HG02885 (cell line): ENCODE measurements at regions not wholly inside any gene's neighbourhood (a gene's known extent, or its start where the extent isn't known, plus 50 kb on each side); places are given as distances from the start of the nearest gene placed in this dataset.

ENCODE experiments used
- ATAC-seq: cut with Tn5 transposase; IDR thresholded peaks from one replicate; pipeline ENCODE4 v1.9.1; 2021; ENCODE audit warnings: mild to moderate bottlenecking; ENCODE audit not compliant: unreplicated experiment, poor library complexity

DNA sequence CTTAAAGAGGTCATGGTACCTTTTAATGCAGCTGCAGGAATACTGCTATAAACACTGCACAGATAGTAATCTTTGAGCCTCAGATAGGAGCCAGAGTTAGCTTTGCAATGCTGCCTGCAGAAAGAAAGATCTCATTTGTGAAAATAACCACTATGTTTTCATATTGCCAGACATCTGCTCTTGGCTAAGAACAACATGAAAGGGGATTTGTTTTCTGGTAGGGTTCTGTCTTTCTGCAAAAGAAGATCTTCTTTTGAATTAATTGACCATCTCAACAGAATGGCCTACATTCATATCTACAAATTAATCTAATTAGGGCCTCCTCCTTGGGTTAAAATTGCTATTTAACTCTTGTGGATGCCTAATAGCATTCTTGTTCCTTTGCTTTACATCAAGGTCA lies 177.6 kb upstream of the DPYD start:
- no peak for ATAC-seq

DNA sequence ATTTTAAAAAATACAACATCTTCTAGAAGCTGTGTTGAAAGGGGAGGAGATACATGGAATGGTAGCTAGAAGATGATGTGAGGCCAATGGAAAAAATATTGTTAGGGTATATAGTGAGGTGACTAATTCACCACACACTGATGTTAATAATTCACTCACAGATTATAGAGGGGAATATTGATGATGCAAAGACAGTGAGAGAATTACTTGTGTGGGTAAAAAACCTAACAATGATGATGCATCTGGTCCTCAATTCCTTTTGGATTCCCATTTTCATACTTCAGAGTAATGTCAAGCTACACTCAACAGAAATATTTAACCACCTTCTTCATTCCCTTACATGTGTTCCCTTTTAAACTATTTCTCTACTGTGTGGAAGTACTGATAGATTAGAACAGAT lies 169.5 kb upstream of the DPYD start:
- no peak for ATAC-seq

GRCh38 chr1:98088381-98088780 lies 167.5 kb upstream of the DPYD start:
- ATAC-seq: no peak

DNA sequence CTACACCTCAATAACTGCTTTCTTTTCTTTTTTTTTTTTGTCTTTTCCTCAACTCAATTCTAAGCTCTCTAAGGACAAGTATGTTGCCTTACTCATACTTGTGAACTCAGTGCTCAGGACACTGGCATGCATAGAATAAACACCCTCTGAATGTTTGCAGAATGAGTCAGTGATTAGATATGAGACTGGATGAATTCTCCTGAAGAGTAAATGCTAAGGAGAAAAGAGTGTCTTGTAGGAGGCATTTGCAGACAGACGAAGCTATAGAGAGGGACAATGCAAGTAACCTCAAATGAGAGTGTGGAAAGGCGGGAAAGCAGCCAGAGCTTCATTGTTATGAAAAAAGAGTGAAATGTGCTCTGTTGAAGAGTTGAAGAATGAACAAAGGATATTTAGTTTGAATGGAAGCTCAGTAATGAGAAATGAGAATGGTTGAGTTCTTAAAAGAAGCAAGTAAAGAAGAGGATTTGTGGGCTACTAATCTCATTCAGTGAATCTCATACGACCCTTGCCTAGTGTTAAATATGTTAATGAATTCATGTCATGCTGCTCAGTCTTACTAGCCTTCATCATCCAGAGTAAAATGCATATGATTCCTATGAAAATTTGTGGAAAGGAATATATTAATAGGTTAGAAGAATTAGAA lies 166.1 kb upstream of the DPYD start:
- ATAC-seq: no peak

DNA sequence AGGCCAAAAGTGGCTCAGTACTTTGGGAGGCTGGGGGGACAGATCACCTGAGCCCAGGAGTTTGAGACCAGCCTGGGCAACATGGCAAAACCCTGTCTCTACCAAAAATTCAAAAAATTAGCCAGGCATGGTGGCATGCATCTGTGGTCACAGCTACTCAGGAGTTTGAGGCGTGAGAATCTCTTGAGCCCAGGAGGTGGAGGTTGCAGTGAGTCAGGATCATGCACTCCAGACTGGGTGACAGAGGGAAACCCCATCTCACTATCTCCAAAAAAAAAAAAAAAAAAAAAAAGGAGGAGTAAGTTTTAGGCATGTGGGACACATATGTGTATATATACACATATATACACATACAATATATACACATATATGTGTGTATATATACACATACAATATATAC lies 165.3 kb upstream of the DPYD start:
- ATAC-seq: no peak

- no peak for ATAC-seq
Observed at GRCh38 chr1:98084188-98084587, 163.4 kb upstream of the DPYD start.

GRCh38 chr1:98081944-98082343 lies 161.1 kb upstream of the DPYD start:
- ATAC-seq: no peak

DNA sequence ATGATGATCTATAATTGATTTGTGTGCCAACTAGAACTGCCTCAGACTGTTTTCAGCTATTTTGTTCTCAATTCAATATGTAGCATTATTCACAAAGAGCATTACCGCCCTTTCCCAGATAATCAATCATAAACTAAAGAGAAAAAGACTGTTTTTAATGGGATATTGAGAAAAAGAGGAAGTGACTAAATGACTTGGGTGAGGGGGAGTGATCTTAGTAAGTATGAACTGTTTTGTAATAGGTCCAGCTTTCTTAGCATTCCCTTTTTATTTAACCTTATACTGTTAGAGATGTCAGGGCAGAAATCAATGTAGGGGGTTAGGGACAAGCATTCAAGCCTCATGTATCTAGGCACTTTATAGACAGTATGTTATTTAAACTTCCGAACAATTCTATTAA lies 157.8 kb upstream of the DPYD start:
- ATAC-seq: no peak

- no peak for ATAC-seq
Observed at GRCh38 chr1:98077691-98078090, 156.9 kb upstream of the DPYD start.

DNA sequence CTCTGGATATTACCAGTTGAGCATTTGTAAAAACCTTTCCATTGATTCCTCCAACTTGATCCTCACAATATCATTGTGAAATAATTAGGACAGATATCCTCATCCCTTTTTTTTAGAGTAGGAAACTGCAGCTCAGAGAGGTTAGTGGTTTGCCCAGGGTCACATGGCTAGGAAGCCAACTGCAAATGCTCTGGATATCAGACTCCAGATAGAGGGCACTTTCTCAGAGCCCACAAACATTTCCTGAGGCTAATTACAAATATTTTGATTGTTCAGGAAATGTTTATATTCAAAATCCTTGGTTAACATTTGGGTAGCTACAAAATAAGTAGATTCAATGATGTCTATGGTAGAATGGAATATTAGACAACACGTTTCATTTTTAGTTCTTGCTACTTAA lies 154.8 kb upstream of the DPYD start:
- no peak for ATAC-seq

DNA sequence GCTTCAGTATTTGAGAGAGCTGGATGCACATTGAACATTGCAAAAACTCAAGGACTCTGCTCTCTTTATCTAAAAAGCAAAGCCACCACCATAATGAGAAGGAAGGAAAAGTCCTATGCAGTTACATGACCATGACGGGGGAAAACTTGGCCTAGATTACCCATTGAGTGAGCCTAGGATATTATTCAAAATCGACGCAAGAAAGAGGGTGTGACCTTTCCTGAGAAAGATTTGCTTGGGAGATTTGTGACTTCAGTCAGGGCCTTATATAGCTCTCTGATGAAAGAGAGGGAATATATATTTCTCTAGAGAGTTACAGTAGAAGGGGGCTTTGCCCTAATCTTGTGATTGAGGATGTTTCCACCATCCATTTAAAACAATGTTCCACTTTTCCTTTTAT lies 153.0 kb upstream of the DPYD start:
- ATAC-seq: no peak

DNA sequence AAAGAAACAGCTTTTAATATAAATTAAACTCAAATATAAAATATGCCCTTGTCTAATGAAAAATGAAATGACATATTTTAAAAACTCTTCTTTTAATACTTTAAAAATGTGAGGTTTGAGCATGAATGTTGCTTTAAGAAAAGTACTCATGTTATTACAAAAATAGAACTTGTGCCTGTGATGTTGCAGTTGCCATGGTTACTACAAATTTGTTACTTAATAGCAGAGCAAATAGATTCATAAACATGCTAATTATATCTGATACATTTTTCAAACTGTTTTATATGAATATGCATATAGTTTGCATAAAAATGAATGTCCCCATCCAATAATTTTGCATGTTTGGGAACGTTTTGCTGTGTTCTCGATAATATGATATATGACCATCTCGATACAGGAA lies 152.3 kb upstream of the DPYD start:
- ATAC-seq: no peak

DNA sequence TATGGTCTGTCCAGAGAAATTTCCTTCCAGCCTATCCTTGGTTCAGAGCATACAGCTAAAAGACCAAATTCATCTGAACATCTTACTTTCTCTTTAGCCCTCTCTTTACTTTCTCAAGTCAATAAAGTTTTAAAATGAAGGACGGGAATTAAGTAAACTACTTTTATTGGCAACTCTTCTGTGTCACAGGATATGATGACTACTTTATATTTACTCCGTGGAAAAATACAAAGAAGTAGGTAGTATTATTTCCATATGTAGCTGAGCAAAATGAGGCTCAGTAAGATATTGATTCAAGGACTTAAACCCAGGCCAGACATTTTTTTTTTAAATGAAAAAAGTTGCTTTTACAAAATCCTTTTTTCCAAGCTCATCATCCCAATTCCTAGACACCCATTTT lies 151.2 kb upstream of the DPYD start:
- no peak for ATAC-seq

DNA sequence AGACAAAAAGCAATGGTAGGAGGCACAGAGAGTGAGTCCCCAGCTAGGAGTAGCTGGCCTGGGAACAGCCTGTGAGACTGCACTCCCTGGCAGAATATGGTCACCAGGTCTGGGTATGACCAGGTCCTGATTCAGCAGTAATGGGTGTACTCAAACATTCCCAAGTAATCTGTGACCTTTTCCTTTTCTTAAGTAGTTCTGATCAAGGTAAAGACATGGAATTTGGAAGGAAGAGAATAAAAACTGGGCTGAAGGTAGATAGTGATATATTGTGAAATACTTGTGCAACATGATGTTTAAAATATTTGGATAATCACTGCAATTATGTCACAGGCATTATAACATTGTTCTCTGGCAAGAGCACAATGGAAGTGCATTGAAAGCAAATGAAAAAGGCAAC lies 147.2 kb upstream of the DPYD start:
- ATAC-seq: no peak

GRCh38 chr1:98066911-98067310 lies 146.1 kb upstream of the DPYD start:
- ATAC-seq: no peak

DNA sequence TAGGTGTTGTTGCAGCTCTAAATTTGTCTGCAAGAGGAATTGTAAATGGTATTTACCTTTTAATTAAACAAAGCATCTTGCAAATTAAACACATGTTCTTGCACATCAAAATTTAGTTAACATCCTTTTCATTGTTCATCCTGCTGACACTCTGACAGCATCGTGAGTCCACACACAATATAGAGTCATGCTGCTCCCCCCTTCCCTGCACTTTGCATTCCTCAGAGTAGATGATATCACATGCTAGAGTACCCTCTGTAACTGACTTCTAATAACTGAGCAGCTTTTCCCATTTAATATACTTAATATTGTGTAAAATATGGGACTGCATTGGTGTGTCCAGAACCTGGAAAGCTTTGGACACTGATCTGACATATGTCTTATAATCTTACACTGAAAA lies 138.8 kb upstream of the DPYD start:
- no peak for ATAC-seq

DNA sequence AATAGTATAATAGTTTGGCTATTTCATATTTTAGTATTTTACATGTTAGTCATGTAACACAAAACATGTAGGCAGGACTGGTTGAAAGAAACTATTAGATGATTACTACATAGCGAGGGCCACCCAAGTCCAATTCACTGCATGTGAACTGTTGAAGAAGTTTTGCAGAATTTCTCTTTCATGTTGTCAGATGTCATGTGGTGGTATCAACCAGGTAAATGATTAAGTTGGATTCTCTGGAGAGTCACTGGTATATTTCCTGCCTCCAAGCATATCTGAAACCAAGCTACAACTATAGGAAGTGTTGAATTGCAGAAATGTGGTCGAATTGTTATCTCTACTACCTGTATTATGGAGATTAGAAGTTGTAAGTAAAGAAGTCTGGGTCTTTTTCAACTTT lies 137.8 kb upstream of the DPYD start:
- ATAC-seq: no peak

DNA sequence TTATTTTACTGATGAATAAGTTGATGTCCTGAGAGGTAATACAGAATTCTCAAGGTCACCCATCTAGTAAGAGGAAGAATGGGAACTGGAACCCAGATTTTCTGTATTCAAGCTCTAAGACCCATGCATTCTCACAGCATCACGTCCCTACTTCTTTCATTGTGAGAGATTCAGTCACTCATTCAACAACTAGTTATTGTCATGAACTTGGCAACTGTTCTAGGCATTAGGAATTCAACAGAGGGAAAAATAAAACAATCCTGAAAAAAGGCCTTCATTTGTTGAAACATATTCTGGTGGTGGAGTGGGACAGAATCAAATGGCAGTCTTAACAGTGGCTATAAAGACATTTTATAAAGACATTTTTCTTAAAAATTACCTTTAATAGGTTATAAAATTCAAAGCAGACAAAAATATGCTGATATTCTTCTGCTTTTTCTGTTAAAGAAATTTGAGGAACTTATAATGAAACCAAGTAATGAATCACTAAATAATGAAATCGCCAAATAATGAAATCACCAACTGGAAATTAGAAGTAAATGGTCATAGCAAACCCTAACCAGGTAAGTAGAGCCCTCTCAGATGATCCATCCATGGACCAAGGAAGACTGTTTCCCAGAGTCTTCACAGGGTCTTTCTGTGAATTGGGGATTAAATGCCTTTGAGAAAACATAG lies 136.5 kb upstream of the DPYD start:
- ATAC-seq: no peak

DNA sequence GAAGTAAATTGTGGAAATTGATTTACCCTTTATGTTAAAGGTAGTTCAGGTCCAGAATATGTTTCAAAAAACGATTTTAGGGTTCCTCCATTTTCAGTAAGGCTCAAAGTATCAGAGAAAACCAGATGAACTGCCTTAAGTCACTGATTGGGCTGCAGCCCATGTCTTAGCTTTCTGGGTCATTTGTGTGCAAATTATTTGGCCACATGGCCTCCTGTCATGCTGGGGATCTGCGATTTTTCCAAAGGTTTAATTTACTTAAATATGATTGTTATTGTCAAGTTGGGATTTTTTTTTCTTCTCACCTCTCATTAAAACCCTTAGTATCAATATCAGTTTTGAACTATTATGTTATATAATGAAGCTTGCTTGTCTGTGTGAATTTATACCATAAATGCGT lies 135.9 kb upstream of the DPYD start:
- no peak for ATAC-seq

DNA sequence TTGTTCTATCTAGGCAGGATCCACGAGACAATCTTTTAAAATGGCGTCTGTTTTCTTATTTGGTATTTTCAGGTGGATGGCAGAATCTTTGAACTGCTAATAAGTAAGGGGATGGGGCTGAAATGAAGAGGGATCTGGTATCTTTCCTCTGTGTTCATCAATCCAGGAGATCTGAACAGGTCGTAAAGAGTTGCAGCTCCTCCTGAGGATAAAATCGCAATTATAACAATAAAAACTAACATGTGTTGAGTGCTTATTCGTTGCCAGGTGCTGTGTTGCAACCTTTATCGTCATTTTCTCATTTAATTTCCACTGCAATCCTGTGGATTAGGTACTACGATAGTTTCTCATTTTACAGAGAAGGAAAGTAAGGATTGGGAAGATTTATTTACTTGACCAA lies 134.6 kb upstream of the DPYD start:
- no peak for ATAC-seq

DNA sequence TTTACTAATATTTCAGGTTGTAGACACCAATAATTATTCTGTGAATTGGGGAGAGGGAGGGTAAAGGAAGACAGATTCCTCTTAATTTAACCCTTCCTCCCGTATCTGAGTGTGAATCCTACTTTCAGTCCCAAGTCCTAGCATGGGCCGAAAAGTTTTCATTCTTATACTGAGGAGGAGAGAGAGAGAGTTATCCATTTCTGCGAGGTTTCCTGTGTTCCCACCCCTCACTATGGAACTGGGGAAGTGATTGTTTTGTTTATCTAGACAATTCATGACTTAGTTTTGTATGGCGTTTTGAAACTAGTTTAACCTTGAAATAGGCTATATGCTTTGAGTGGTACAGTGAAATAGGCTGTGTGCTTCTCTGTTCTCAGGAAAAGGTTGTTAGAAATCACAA lies 134.0 kb upstream of the DPYD start:
- ATAC-seq: no peak

- no peak for ATAC-seq
Observed at GRCh38 chr1:98054367-98054701, 133.5 kb upstream of the DPYD start.
